ENCODE measurements at regions not wholly inside any gene's neighbourhood (a gene's known extent, or its start where the extent isn't known, plus 50 kb on each side); places are given as distances from the start of the nearest gene placed in this dataset.

- TF ChIP-seq CTCF (IDR thresholded peaks at IDR 0.05) (no peak), POLR2A (IDR thresholded peaks at IDR 0.05) (no peak)
Observed at GRCh38 chr7:114138587-114138986, 219.8 kb upstream of the PPP1R3A start.
